AG04450 (cell line): ENCODE measurements at regions not wholly inside any gene's neighbourhood (a gene's known extent, or its start where the extent isn't known, plus 50 kb on each side); places are given as distances from the start of the nearest gene placed in this dataset.
"Not testable (repeated sequence)": the region's sequence is repeated elsewhere in the genome, so short reads cannot be mapped to it uniquely, and the experiment has no call there.

ENCODE experiments used
- CTCF ChIA-PET: fragments of 300-600, 350-600 bp; formaldehyde crosslinking; extraction: SDS; loops from one replicate; lab custom pipeline; 2022; ENCODE audit warnings: antibody characterized with exemption, inconsistent platforms; lab: Charles Lee
- POLR2A ChIA-PET: fragments of 350-600 bp; formaldehyde crosslinking; extraction: SDS; loops from one replicate; lab custom pipeline; 2021; ENCODE audit warnings: antibody characterized with exemption, inconsistent platforms; lab: Yijun Ruan, JAX
- DNase-seq: peaks from one replicate; pipeline ENCODE4 v3.0.0-alpha.2; 2011; ENCODE audit warnings: low read depth, low spot score
- H3K27ac ChIP-seq: one replicate; pipeline ENCODE4 v1.5.1; 2012; ENCODE audit warnings: low read depth, low read length, control low read depth
- H3K27me3 ChIP-seq: one replicate; pipeline ENCODE4 v1.6.0; 2012; ENCODE audit warnings: low read length; ENCODE audit not compliant: control insufficient read depth, insufficient read depth
- H3K4me3 ChIP-seq: 2 replicates; pipeline ENCODE4 v1.5.1; 2011; ENCODE audit warnings: mild to moderate bottlenecking, low read depth, low read length, control low read depth
- H3K9me3 ChIP-seq: 2 replicates; pipeline ENCODE4 v1.5.1; 2012; ENCODE audit warnings: low read length; ENCODE audit not compliant: control insufficient read depth, insufficient read depth
- TF ChIP-seq, protein P1 (sequence below): IDR thresholded peaks from 2 replicates; pipeline ENCODE4 v1.5.1; 2011; ENCODE audit warnings: low read depth, low read length, control low read depth, inconsistent platforms

DNA sequence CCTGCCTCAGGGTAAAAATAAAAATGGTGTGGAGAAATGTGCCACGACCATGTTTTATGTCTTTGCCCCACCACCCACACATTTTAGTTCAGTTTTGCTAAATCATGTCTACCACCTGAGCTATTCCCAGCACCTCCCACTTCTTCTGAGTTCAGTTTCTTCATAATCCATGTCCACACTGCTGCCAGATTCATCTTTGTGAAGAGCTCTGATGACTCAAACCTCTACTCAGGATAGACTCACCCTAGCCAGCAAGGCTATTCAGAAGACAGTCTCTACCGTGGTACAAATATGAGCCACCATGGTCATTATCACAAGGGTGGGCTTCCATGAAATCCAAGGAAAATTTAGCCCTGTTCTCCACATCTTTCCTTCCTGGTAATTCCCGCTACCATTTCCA lies 231.1 kb upstream of the PRKCQ start:
- DNase-seq = no peak
- H3K27ac ChIP-seq = no peak overlapping the region
- POLR2A ChIA-PET = no interaction called here
- TF ChIP-seq, protein P1, sequence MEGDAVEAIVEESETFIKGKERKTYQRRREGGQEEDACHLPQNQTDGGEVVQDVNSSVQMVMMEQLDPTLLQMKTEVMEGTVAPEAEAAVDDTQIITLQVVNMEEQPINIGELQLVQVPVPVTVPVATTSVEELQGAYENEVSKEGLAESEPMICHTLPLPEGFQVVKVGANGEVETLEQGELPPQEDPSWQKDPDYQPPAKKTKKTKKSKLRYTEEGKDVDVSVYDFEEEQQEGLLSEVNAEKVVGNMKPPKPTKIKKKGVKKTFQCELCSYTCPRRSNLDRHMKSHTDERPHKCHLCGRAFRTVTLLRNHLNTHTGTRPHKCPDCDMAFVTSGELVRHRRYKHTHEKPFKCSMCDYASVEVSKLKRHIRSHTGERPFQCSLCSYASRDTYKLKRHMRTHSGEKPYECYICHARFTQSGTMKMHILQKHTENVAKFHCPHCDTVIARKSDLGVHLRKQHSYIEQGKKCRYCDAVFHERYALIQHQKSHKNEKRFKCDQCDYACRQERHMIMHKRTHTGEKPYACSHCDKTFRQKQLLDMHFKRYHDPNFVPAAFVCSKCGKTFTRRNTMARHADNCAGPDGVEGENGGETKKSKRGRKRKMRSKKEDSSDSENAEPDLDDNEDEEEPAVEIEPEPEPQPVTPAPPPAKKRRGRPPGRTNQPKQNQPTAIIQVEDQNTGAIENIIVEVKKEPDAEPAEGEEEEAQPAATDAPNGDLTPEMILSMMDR = no peak
- H3K4me3 ChIP-seq = no peak overlapping the region
- H3K27me3 ChIP-seq = no peaks in the 10 kb centered on the region
- CTCF ChIA-PET = interaction anchor here (1.0 to 1.1 kb wide), 2 partner anchors 143 to 714 kb away, joined by 3 to 4 read pairs; no protein-coding TSS in a partner anchor
- no peaks in the 10 kb centered on the region for H3K9me3 ChIP-seq

DNA sequence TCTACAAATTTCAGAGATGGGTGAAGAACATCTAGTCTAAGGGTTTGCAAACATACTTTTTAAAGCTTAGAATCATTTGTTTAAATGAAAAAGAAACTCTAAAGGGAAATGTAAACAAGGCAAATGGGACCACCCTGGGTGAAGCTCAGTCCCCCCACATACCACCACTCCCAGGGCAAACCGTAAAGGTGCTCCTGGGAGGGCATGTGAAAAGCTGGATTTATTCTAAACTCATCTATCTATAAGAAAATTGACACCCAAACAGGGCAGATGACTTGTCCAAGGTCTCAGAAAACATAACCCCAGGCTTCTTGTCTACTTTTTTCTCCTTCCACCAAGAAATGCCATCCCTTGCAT lies 223.3 kb upstream of the PRKCQ start:
- Histone ChIP-seq H3K27ac (no peak overlapping the region), H3K27me3 (no peaks in the 10 kb centered on the region), H3K4me3 (no peak overlapping the region), H3K9me3 (no peaks in the 10 kb centered on the region)
- CTCF ChIA-PET = interaction anchor here (1.0 kb wide), 1 partner anchor 17 kb away, joined by 4 read pairs; no protein-coding TSS in a partner anchor
- DNase-seq = no peak
- TF ChIP-seq, protein P1 = no peak
- POLR2A ChIA-PET = no interaction called here

DNA sequence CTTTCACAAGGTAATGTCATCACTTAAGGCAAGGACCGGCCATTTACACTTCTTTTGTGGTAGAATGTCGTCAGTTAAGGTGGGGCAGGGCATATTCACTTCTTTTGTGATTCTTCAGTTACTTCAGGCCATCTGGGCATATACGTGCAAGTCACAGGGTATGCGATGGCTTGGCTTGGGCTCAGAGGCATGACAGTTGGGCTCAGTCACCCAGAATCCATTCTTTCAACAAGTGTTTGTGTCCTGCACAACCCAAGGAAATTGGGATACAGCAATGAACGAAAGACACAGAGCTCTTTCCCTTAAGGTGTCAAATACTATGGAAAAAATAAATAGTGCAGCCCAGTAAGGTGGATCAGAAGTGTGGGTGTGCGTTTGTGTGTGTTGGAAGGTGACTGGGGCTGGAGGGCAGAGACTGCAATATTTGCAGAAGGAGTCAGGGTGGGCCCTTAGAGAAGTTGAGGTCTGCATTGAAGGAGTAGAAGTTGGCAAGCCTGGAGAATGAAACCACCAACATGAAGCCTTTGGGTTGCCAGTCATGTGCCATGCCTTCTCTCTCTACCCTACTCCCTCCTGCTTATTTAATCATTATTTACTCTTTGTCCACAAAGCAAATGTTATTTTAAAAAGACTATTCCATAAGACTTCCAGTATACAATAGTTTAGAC lies 222.8 kb upstream of the PRKCQ start:
- TF ChIP-seq, protein P1 = no peak
- DNase-seq = no peak
- Histone ChIP-seq H3K9me3 (no peaks in the 10 kb centered on the region), H3K27me3 (no peaks in the 10 kb centered on the region), H3K27ac (no peak overlapping the region), H3K4me3 (no peak overlapping the region)
- POLR2A ChIA-PET = no interaction called here
- CTCF ChIA-PET = interaction anchor here (1.0 kb wide), 1 partner anchor 16 kb away, joined by 4 read pairs; no protein-coding TSS in a partner anchor

DNA sequence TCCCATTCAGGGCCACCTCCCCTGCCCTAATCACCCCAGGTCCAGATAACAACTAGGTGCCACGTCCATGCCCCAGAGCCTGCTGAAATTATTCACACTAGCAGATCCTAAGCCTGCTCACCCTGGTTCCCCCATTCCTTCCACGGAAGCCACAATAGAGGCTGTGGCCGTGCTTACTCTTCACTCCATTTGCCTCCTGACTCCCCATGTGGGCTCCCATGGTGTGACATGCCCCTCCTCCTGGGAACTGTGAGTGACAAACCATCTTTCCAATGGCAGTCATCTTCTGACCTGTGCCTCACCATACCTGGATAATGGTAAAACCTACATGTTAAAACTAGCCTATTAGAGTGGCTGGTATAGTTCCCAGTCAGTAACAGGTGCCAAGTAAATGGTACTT lies 216.2 kb upstream of the PRKCQ start:
- Histone ChIP-seq H3K4me3 (no peak overlapping the region), H3K27me3 (no peaks in the 10 kb centered on the region), H3K9me3 (no peaks in the 10 kb centered on the region), H3K27ac (no peak overlapping the region)
- CTCF ChIA-PET = no interaction called here
- DNase-seq = no peak
- POLR2A ChIA-PET = no interaction called here
- TF ChIP-seq, protein P1 = no peak

DNA sequence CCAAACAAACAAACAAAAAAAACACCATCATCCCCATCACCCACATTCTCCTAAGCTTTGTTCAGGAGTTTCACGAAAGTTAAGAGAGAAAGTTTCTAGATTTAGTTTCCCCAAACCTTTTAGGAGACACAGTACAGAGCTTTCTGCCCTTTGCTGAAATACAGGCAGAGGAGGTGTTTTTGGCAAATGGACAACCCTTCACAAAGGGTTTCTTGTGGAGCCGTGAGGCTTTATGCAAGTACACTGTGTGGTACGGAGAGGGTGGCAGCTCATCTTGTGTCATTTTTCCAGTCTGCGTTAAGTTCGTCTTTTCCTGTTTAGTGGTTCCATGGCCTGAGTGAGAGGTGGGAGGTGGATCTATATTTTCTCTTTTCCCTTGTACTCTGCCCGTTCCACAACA lies 215.5 kb upstream of the PRKCQ start:
- CTCF ChIA-PET = interaction anchor here (0.9 kb wide), 1 partner anchor 9 kb away, joined by 4 read pairs; no protein-coding TSS in a partner anchor
- H3K27ac ChIP-seq = no peak overlapping the region
- H3K4me3 ChIP-seq = no peak overlapping the region
- no peaks in the 10 kb centered on the region for H3K27me3 ChIP-seq
- TF ChIP-seq, protein P1 = no peak
- no peaks in the 10 kb centered on the region for H3K9me3 ChIP-seq
- DNase-seq = no peak
- POLR2A ChIA-PET = no interaction called here

DNA sequence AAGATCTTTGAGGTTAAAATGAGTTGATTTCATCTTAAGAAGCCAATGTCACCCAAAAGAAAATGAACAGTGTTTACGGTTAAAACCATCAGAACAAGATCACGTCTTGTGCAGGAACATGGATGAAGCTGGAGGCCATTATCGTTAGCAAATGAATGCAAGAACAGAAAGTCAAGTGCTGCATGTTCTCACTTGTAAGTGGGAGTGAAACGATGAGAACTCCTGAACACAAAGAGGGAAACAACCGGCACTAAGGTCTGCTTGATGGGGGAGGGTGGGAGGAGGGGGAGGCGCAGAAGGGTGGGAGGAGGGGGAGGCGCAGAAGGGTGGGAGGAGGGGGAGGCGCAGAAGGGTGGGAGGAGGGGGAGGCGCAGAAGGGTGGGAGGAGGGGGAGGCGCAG lies 214.8 kb upstream of the PRKCQ start:
- H3K4me3 ChIP-seq, POLR2A ChIA-PET, H3K27me3 ChIP-seq, DNase-seq, H3K9me3 ChIP-seq, H3K27ac ChIP-seq: not testable (repeated sequence)
- CTCF ChIA-PET = interaction anchor here (0.9 kb wide), 1 partner anchor 8 kb away, joined by 4 read pairs; no protein-coding TSS in a partner anchor
